A673 (cell line): ENCODE measurements at regions not wholly inside any gene's neighbourhood (a gene's known extent, or its start where the extent isn't known, plus 50 kb on each side); places are given as distances from the start of the nearest gene placed in this dataset.

Experiments used
- BruUV-seq: library from RNA; stranded (reverse); fragments of 400-500 nt; replicated peaks from 2 replicates; lab custom pipeline; 2021; lab: Mats Ljungman, UMichigan
- CTCF ChIA-PET: fragments of 300-600 bp; sonication (Branson Sonifier 250); formaldehyde crosslinking; loops from one replicate; lab custom pipeline; 2022; ENCODE audit warnings: antibody characterized with exemption; lab: Charles Lee
- POLR2A ChIA-PET: fragments of 300-600 bp; sonication (Branson Sonifier 250); formaldehyde crosslinking; loops from one replicate; lab custom pipeline; 2022; ENCODE audit warnings: antibody characterized with exemption; ENCODE audit not compliant: low non-redundant PET; lab: Charles Lee
- DNase-seq: peaks from one replicate; pipeline ENCODE4 v3.0.0-alpha.2; 2015; ENCODE audit warnings: low spot score
- H3K27ac ChIP-seq: fragments of 200-600 bp; sonication (generic); 2 replicates; pipeline ENCODE4 v1.5.1; 2016; ENCODE audit warnings: mixed run types, low read depth, mild to moderate bottlenecking, mixed read lengths, antibody characterized with exemption, low read length; ENCODE audit not compliant: poor library complexity, severe bottlenecking
- H3K27me3 ChIP-seq: fragments of 200-600 bp; sonication (generic); replicated peaks from 2 replicates; pipeline ENCODE4 v1.6.1; 2017; ENCODE audit warnings: mixed run types, low read depth, mild to moderate bottlenecking, mixed read lengths, antibody characterized with exemption, low read length; ENCODE audit not compliant: insufficient read depth, poor library complexity
- H3K36me3 ChIP-seq: fragments of 200-600 bp; sonication (generic); 2 replicates; pipeline ENCODE4 v1.6.1; 2016; ENCODE audit warnings: mixed run types, mild to moderate bottlenecking, mixed read lengths, antibody characterized with exemption, low read length; ENCODE audit not compliant: insufficient read depth, poor library complexity, severe bottlenecking
- H3K4me1 ChIP-seq: fragments of 200-600 bp; sonication (generic); 2 replicates; pipeline ENCODE4 v1.6.1; 2017; ENCODE audit warnings: mixed run types, mild to moderate bottlenecking, mixed read lengths, antibody characterized with exemption, low read length; ENCODE audit not compliant: insufficient read depth, poor library complexity, severe bottlenecking
- H3K4me3 ChIP-seq: fragments of 200-600 bp; sonication (generic); 2 replicates; pipeline ENCODE4 v1.5.1; 2016; ENCODE audit warnings: low read depth, mixed run types, mild to moderate bottlenecking, mixed read lengths, low read length; ENCODE audit not compliant: poor library complexity, severe bottlenecking
- H3K9me3 ChIP-seq: fragments of 200-600 bp; sonication (generic); 2 replicates; pipeline ENCODE4 v1.6.1; 2016; ENCODE audit warnings: mixed run types, low read depth, mild to moderate bottlenecking, mixed read lengths, antibody characterized with exemption, low read length; ENCODE audit not compliant: poor library complexity, severe bottlenecking
- EZH2 ChIP-seq: fragments of 200-600 bp; sonication (generic); IDR thresholded peaks from 2 replicates; pipeline ENCODE4 v1.6.1; 2017; ENCODE audit warnings: borderline replicate concordance, low read depth, mild to moderate bottlenecking, mixed read lengths, antibody characterized with exemption, low read length; ENCODE audit not compliant: poor library complexity, severe bottlenecking
- intact Hi-C: fragments of 100-400 bp; cut with micrococcal nuclease; formaldehyde crosslinking; loops from one replicate; pipeline ENCODE4 v1.10.0; 2022; ENCODE audit not compliant: unreplicated experiment
- TF ChIP-seq, protein P1 (sequence below): fragments of 300-800, 200-600 bp; sonication (generic); conservative IDR thresholded peaks from 2 replicates; pipeline ENCODE4 v1.5.1; 2017; ENCODE audit warnings: low read depth, mild to moderate bottlenecking, antibody characterized with exemption, low read length, moderate library complexity, mixed read lengths

DNA sequence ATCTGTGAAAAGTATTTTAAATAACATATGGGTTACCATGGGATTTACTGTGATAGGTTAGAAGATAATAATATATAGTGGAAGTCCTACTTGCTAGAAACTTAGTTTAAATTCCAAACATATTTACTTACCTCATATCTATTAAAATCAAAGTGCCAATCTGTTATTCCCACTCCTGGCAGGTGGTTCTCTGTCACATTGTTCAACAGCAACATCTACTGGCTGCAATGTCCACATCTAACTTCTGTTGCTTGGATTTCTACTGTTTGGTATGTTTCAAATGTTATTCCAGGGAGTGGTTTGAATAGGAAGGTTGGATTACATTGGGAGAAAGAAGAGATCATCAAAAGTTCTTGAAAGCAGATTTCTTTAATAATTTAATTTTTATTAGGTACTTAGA lies 122.5 kb upstream of the NCAM2 start:
- intact Hi-C loops: no loop called here
- H3K9me3 ChIP-seq: no peaks in the 10 kb centered on the region
- POLR2A ChIA-PET: no interaction called here
- peaks cover 4% of the 10 kb centered on the region for H3K4me1 ChIP-seq
- BruUV-seq: no TSS peak
- H3K27me3 ChIP-seq: no peaks in the 10 kb centered on the region
- CTCF ChIA-PET: no interaction called here
- no peak for DNase-seq
- TF ChIP-seq, protein P1, sequence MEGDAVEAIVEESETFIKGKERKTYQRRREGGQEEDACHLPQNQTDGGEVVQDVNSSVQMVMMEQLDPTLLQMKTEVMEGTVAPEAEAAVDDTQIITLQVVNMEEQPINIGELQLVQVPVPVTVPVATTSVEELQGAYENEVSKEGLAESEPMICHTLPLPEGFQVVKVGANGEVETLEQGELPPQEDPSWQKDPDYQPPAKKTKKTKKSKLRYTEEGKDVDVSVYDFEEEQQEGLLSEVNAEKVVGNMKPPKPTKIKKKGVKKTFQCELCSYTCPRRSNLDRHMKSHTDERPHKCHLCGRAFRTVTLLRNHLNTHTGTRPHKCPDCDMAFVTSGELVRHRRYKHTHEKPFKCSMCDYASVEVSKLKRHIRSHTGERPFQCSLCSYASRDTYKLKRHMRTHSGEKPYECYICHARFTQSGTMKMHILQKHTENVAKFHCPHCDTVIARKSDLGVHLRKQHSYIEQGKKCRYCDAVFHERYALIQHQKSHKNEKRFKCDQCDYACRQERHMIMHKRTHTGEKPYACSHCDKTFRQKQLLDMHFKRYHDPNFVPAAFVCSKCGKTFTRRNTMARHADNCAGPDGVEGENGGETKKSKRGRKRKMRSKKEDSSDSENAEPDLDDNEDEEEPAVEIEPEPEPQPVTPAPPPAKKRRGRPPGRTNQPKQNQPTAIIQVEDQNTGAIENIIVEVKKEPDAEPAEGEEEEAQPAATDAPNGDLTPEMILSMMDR: peak; percentile 23; the same call in 1 of the 2 replicates
- TF ChIP-seq EZH2: no peak
- no peak overlapping the region for H3K27ac ChIP-seq
- no peaks in the 10 kb centered on the region for H3K36me3 ChIP-seq
- no peak overlapping the region for H3K4me3 ChIP-seq

DNA sequence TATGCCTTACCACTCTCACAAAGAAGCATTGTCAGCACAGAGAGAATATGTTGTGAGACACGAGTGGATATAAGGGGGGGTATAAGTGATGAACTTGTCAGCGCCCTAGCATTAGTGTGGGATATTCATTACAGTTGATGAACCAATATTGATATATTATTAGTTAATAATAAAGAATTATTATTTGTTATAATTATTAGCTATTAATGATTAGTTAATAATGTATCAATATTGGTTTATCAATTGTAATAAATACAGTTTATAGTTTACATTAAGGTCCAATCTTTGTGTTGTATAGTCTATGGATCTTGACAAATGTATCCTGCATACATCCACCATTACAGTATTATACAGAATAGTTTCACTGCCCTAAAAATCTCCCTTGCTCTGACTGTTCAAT lies 120.2 kb upstream of the NCAM2 start:
- ChIA-PET CTCF (no interaction called here), POLR2A (no interaction called here)
- no peak for TF ChIP-seq EZH2
- TF ChIP-seq, protein P1: no peak
- no peak for DNase-seq
- Histone ChIP-seq H3K27me3 (no peaks in the 10 kb centered on the region), H3K4me1 (peaks cover 10% of the 10 kb centered on the region), H3K36me3 (no peaks in the 10 kb centered on the region), H3K4me3 (no peak overlapping the region), H3K27ac (no peak overlapping the region), H3K9me3 (no peaks in the 10 kb centered on the region)
- intact Hi-C loops: no loop called here
- BruUV-seq: no TSS peak

- Histone ChIP-seq H3K4me1 (peaks cover 10% of the 10 kb centered on the region), H3K4me3 (no peak overlapping the region), H3K27ac (no peak overlapping the region), H3K27me3 (no peaks in the 10 kb centered on the region), H3K9me3 (no peaks in the 10 kb centered on the region), H3K36me3 (no peaks in the 10 kb centered on the region)
- ChIA-PET POLR2A (no interaction called here), CTCF (no interaction called here)
- TF ChIP-seq EZH2: no peak
- TF ChIP-seq, protein P1: peak; percentile 73
- peak; percentile 66 for DNase-seq
- no TSS peak for BruUV-seq
- intact Hi-C loops: loop anchor here (5.0 to 10.0 kb wide), 3 partner anchors 85 to 1928 kb away; no protein-coding TSS in a partner anchor
Observed at GRCh38 chr21:20882462-20883407, 115.5 kb upstream of the NCAM2 start.
